ENCODE measurements at regions not wholly inside any gene's neighbourhood (a gene's known extent, or its start where the extent isn't known, plus 50 kb on each side); places are given as distances from the start of the nearest gene placed in this dataset.
A peak's percentile ranks its signal among the peaks of the same experiment; 100 is the strongest.

GRCh38 chr1:113219828-113220227 is 146.8 kb downstream of the LRIG2 start:
- no peak for DNase-seq (ENCODE audit: low read depth)

DNA sequence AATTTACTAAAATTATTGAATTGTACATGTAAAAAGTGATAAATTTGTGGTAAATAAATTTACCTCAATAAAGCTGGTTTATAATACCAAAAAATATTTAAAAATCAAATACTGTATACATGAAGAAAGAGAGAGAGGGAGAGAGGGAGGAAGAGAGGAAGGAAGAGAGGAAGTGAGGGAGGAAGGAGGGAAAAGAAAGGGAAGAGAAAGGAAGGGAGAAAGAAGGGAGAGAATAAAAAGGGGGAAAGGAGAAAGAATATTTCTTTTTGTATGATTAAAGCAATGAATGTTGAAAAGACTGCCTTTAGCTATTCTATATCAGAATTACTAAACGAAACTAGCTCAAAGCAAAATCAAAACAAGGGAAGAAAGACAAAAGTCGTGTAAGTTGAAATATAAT is 150.0 kb downstream of the LRIG2 start:
- no peak for DNase-seq (ENCODE audit: low read depth)

- DNase-seq (ENCODE audit: low read depth), result no peak
Measured at GRCh38 chr1:113223546-113223945, 150.5 kb downstream of the LRIG2 start.

DNA sequence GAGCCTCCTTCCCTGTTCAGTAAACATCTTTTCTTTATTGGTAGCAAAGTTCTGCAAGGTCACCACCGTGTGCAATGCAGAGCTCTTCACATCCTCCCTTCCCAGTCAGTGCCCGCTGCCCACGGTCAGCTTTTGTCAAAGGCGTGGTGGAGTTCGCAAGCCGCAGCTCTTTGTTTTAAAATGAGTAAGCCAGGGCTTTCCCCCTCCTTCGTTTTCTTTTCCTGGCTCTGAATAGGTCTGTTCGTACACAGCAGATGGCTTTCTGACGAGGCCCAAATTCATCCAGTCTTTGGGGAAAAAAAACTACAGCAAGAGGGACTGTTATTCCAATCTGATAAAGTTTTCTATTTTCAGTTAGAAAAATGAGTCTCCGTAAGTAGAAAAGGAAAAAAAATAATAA is 153.2 kb downstream of the LRIG2 start:
- DNase-seq (ENCODE audit: low read depth), result peak; percentile 14

GRCh38 chr1:113231866-113232265 is 158.4 kb upstream of the MAGI3 start:
- DNase-seq (ENCODE audit: low read depth), result no peak

- no peak for DNase-seq (ENCODE audit: low read depth)
Measured at GRCh38 chr1:113233441-113233840, 156.9 kb upstream of the MAGI3 start.

DNA sequence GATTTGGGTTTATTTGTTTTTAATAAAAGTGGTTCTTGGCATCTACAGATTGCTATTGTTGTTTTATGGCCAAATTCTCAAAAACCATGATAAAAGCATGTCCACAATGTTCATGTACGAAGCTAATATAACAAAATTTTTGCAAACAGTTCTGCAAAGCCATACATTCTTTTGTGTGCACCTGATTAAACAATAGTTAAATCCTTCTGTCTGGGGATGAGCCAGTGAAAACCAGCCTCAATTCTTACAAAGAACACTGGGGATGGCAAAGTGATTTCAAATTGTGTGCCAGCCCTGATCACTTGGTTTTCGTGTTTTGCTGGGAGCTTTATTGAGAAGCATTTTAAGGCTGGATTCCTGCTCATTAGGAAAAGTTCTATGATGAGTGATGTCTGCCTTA is 149.1 kb upstream of the MAGI3 start:
- DNase-seq (ENCODE audit: low read depth), result no peak

- no peak for DNase-seq (ENCODE audit: low read depth)
Measured at GRCh38 chr1:113242481-113242880, 147.8 kb upstream of the MAGI3 start.

- DNase-seq (ENCODE audit: low read depth), result no peak
Measured at GRCh38 chr1:113243529-113243928, 146.8 kb upstream of the MAGI3 start.

DNA sequence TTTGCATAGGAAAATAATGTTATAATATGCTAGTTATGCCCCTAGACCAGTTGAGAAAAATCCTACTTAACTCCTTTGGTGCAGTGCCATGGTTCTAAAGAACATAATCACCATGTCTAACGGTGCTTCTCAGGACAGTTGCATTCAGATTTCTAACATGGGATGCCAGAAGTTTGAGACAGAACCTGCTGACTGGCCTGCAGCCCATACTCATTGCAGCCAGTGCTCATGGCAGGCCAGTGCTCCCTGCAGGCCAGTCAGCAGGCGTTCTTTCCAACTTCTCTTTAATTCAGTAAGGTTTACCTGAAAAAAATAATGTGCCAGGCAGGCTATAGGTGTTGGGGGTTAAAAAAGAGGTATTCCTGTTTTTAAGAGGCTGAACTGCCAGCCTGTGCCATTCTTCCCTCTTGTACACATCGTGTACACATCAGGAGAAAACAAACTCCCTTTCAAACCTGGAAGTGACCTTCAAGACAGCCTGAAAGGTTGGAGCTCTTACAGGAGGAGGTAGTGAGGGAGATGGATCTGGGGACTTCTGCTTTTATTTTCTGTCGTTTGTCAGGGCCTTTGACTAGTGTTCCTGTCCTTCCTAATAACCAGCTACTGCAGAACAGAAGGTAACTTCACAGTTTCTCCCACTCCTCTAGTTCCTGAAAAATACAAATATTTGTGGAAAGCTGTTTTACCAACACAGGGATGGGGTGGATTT is 146.0 kb upstream of the MAGI3 start:
- no peak for DNase-seq (ENCODE audit: low read depth)

- no peak for DNase-seq (ENCODE audit: low read depth)
Measured at GRCh38 chr1:113245252-113245651, 145.1 kb upstream of the MAGI3 start.

- DNase-seq (ENCODE audit: low read depth), result no peak
Measured at GRCh38 chr1:113246929-113247328, 143.4 kb upstream of the MAGI3 start.

GRCh38 chr1:113247355-113247754 is 143.0 kb upstream of the MAGI3 start:
- DNase-seq (ENCODE audit: low read depth), result no peak

DNA sequence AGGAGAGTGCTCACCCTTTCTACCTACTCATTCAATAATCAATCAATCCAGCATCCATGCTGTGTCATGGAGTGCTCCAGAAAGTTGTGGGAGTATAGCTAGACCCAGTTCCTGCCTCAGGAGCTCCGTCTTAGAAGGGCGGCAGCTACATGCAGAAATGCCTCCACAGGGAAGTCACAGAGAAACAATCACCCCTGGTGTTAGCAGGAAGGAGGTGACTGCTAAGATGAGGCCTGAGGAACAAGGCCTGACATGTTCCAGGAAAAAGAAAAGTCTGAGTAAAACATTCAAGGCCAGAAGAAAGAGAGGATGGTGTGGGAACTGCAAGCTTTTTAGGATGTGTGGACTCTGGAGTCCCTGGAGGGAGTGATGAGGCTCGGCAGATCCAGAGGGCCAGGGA is 142.5 kb upstream of the MAGI3 start:
- no peak for DNase-seq (ENCODE audit: low read depth)

GRCh38 chr1:113248494-113248893 is 141.8 kb upstream of the MAGI3 start:
- DNase-seq (ENCODE audit: low read depth), result no peak

DNA sequence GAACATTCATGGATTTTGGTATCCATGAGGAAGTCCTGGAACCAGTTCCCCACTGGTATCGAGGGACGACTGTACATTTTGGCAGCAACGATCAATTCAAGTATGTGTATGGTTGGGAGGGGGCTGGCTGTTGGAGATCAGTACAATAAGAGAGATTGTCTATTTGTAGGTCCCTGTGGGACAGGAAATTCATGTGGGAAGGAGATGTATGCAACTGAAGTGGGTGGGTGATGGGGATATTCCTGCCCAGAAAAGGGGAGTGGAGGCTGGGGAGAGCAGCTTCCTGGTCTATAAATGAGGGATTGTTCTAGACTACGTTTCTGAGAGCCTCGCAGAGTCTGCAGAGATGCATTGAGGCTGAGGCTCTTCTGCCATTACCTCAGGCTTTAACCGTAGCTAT is 140.2 kb upstream of the MAGI3 start:
- no peak for DNase-seq (ENCODE audit: low read depth)

- DNase-seq (ENCODE audit: low read depth), result no peak
Measured at GRCh38 chr1:113252166-113252565, 138.1 kb upstream of the MAGI3 start.

- DNase-seq (ENCODE audit: low read depth), result no peak
Measured at GRCh38 chr1:113253187-113253586, 137.1 kb upstream of the MAGI3 start.

DNA sequence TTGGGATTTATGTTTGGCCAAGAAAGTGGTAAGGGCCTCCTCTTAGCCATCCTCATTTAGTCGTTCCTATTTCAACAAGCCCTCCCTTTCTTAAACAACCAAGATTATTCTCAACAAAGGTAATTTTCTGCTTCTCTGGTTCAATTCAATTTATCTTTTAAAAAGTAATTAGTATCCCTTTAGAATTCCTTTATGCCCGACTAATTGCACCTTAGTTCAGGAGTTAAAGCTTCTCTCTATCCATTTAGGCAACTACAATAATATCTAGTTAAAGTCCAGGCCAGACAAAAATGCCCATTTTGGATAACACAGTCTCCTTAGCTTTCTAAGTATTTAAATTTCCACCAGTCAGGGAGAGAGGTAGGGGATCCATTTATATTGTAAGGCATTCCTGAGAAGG is 136.7 kb upstream of the MAGI3 start:
- DNase-seq (ENCODE audit: low read depth), result no peak

DNA sequence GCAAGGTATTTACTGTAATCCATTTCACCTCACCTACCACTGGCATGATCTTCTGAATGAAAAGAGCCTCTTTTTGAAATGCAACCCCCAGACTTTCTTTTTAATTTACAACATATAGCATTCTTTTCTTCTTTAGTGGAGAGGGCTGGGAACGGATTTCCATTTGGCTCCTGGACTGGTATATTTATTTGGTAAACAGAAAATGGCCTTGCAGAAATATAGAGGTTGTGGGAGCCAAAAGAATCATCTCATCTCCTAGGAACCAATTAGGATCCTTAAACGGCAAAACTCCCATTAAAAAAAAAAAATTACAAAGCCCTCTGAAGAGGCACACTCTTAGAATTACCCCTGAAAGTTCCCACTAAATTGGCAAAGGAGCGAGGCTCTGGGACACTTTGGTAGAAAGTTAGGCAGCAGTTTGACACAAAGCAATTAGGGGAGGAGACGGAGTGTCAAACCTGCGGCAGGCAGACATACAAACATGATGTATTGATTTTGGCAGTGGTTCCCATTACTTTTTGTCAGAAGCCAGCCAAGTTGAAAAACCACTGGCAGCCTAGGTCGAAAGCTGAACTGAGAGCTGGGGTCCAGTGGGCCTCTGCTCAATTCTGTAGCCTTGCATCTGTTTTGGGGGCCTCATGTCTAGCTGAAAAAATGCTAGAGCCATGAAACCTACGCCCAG is 135.1 kb upstream of the MAGI3 start:
- no peak for DNase-seq (ENCODE audit: low read depth)

DNA sequence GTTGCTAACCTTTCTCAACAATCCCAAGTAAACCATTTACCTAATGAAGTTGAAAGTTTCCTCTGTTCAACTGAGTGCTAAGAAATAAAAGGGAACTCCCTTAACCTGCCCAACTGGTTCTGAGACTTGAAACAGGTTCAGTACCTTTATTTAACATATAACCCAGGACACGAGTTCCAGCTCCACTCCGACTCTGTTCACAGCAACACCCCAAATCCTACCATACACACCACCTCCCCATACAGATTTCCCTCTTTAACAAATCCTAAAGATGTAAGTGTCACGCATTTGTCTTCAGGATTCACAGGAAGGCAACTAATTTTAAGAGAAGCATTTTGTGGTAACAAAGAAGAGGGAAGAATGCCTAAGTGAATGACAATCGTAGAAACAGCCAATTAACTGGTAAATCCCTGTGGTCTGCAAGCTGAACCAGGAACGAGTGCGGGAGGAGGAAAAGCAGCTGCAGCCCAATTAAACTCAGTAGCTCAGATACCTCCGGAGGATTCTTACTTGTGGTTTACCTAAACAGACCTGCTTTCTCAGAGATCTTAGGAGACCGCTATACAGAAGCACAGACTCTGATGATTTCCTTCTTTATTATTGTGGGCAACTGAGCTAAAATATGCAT is 134.5 kb upstream of the MAGI3 start:
- no peak for DNase-seq (ENCODE audit: low read depth)

- DNase-seq (ENCODE audit: low read depth), result no peak
Measured at GRCh38 chr1:113256348-113256729, 134.0 kb upstream of the MAGI3 start.

GRCh38 chr1:113259988-113260387 is 130.3 kb upstream of the MAGI3 start:
- no peak for DNase-seq (ENCODE audit: low read depth)

- DNase-seq (ENCODE audit: low read depth), result no peak
Measured at GRCh38 chr1:113265196-113265595, 125.1 kb upstream of the MAGI3 start.
